Activated T-cell treated with anti-CD3 and anti-CD28 coated beads for 4 hours (primary cell): ENCODE measurements at regions not wholly inside any gene's neighbourhood (a gene's known extent, or its start where the extent isn't known, plus 50 kb on each side); places are given as distances from the start of the nearest gene placed in this dataset.
"Not testable (repeated sequence)": the region's sequence is repeated elsewhere in the genome, so short reads cannot be mapped to it uniquely, and the experiment has no call there.

Experiments
- DNase-seq: peaks from one replicate; pipeline ENCODE4 v3.0.0-alpha.2; 2020

DNA sequence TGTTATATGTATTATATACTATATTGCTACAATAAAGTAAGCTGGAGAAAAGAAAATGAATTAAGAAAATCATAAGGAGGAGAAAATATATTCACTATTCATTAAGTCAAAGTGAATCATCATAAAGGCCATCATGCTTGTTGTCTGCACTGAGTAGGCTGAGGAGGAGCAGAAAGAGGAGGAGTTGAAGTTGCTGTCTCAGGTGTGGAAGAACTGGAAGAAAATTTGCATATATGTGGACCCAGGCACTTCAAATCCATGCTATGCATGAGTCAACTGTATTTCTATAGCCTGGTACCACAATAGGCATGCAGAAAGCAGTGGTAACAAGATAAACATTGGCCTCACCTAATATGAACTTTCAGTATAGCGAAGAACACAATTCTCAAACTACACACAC, 135.9 kb upstream of the SGCG start:
- no peak for DNase-seq

DNA sequence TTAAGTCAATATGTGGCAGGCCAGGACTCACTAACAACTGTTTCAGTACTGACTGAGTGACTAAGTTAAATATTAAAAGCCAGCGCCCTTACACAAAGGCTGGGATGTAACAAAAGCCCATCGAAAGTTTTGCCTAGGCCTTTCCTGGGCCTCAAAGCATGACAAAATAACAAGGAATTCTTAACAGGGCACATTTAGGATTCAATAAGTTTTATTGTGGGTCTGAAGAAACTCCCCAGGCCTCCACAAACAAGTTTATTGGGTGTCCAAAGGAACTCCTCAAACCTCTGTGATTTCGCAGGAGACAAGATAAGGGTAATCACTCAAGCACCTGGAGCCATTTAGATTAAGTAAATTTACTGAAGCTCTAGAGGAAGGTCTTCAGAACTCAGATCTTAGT, 130.7 kb upstream of the SGCG start:
- no peak for DNase-seq

DNA sequence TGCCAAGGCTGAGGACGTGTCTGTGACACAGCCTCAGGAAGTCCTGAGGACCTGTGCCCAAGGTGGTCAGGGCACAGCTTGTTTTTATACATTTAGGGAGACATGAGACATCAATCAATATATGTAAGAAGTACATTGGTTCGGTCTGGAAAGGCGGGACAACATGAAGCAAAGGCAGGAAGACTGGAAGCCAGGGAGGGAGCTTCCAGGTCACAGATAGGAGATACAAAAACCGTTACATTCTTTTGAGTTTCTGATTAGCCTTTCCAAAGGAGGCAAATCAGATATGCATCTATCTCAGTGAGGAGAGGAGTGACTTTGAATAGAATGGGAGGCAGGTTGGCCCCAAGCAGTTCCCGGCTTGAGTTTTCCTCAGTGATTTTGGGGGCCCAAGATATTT, 127.1 kb upstream of the SGCG start:
- DNase-seq = not testable (repeated sequence)

- DNase-seq = no peak
Observed at GRCh38 chr13:23059173-23059572, 121.6 kb upstream of the SGCG start.

- DNase-seq = no peak
Observed at GRCh38 chr13:23060959-23061358, 119.8 kb upstream of the SGCG start.

DNA sequence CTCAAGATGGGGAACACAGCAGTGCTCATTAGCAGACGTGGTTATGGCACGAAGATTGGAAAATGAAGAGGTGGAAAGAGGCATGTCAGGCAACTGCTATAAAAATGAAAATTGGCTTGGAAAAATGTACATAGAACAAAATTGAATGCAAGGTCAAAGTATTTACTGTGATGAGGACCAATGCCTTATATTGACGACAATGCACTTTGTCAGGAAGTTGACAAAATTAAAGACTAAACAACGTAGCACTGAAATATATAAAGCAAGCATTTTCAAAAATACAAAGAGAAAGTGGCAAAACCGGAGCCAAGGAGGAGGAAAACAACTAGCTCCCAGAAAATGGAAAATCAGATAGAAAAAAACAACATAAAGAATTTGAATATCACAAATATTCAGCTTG, 113.7 kb upstream of the SGCG start:
- no peak for DNase-seq

DNA sequence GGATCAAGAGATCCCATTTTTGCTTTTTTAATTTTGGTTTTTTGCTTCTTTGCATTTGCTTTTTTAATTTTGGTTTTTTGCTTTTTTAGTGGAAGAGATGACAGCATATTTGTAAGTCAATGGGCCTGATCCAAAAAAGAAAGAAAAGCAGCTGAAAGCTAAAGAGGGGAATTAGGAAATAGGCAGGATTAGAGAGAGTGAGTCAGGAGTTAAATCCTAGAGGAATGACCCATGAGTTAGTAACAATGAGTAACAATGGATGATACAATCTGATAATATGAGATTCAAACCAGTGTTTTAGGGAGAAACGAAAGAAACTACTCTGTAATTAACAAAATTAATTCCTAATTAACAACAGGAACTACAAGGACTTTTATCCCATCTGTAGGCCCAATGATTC, 111.2 kb upstream of the SGCG start:
- DNase-seq = no peak

DNA sequence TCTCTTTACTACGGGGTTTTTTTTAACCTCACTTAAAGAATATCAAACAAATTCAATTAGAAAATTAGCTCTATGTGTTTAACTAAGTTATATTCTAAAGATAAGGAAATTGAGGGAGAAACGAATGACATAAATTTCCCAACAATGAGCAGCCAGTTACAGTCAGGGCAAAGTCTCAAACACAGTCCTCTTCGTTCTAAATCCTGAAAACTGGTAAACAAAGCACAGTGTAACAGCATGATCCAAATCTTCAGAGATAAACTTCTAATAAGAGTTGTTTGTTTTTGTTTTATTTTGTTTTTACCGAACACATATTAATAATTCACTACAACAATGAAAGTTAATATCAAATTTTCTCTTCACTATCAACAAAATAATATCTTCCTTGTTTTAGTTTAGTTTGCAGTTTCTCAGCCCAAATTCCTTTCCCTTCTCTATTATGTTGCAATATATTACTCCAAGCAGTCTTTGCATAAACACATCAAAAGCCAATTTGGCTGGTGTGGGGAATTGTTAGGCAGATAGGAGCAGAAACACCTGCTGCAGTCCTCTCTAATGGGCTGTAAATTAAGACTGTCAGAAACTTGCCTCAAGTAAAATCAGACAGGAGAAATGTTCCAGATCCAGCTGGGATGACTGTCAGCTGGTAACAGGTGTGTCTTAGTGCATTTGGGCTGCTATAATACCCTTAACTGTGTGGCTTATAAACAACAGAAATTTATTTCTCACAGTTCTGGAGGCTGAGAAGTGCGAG, 106.5 kb upstream of the SGCG start:
- no peak for DNase-seq

- no peak for DNase-seq
Observed at GRCh38 chr13:23081220-23081619, 99.6 kb upstream of the SGCG start.

GRCh38 chr13:23081901-23082300, 98.9 kb upstream of the SGCG start:
- no peak for DNase-seq

- no peak for DNase-seq
Observed at GRCh38 chr13:23086968-23087623, 93.7 kb upstream of the SGCG start.

DNA sequence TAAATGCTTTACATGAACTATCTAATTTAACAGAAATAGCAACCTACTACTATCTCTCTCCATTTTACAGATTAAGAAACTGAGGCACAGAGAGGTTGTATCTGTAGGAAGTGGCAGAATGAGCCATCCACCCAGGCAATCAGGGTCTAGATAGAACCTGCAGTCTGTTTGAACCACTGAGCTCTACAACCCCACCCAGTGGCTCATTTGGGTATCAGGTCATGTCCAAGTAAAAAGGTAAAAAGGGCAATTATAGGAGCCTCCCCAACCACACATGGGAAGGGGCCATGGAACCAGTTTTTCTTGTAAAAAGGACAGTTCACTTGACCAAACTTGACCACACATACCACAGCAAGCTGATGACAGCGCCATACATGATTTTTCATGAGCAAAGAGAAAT, 92.9 kb upstream of the SGCG start:
- DNase-seq = no peak

GRCh38 chr13:23098161-23098907, 82.4 kb upstream of the SGCG start:
- no peak for DNase-seq

DNA sequence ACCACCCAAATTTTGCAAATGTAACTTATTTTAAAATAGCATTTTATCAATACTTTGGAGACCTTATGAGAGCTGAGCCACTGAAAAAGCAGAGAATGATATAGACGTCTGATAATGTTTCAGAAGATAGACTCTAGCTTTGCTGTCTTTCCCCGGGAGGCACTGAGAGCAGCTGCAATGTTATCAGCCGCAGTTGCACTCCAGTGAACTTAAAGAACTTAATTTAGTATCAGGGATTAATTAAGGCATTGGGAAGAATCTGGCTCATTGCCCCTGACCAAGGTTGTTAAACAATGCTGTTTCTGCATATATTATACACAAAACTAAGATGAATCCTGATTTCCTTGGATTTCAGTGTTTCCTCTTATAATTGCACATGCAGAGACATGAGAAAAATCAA, 75.7 kb upstream of the SGCG start:
- no peak for DNase-seq

DNA sequence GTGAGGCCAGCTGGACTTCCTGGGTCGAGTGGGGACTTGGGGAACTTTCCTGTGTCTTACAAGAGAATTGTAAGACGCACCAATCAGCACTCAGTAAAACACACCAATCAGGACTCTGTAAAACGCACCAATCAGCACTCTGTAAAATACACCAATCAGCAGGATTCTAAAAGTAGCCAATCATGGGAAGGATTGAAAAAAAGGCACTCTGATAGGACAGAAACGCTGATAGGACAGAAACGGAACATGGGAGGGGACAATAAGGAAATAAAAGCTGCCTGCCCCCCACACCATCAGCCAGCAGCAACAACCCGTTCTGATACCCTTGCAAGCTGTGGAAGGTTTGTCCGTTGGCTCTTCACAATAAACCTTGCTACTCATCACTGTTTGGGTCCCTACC, 73.1 kb upstream of the SGCG start:
- no peak for DNase-seq

DNA sequence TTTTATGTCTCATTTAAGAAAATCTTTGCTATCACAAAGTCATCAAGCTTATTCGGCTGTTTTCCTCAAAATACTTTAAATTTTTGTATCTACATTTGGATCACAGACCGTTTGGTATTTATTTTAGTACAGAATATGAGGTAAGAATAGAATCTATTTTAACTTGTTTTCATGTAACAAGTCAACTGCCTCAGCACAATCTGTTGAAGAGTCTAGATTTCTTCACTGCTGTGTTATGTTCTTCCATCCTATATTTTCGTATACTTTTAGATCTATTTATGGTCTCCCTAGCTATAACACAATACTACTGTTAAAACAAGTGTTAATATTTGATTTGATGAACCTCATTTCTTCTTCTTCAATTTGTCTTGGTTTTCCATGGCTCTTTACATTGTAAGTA, 61.6 kb upstream of the SGCG start:
- DNase-seq = no peak

DNA sequence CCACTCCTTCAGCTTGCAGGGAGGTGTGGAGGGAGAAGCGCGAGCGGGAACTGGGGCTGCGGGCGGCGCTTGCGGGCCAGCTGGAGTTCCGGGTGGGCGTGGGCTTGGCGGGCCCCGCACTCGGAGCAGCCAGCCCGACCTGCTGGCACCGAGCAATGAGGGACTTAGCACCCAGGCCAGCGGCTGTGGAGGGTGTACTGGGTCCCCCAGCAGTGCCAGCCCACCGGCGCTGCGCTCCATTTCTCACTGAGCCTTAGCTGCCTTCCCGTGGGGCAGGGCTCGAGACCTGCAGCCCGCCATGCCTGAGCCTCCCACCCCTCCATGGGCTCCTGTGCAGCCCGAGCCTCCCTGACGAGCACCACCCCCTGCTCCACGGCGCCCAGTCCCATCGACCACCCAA, 53.2 kb upstream of the SGCG start:
- DNase-seq = not testable (repeated sequence)

DNA sequence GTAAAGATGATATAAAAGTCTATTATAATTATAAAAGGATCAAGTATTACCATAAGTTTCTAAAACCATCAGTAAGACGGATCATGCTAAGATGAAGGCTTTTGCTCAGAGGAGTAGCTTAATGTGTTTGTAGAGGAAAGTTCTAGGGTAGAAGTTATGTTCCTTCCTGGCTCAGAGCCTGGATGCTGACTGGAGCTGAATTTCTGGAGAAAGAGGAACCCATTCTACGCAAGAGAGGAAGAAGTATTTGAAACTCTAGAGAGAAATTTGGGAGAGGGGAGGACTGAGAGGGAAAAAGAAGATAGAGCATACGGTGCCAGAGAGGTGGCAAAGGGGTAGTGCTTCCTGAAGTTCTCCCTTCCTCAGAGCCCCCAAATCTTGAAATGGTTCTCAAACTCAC, 51.4 kb upstream of the SGCG start:
- no peak for DNase-seq
